Breast epithelium (tissue), 3 donors: ENCODE measurements at regions not wholly inside any gene's neighbourhood (a gene's known extent, or its start where the extent isn't known, plus 50 kb on each side); places are given as distances from the start of the nearest gene placed in this dataset.

Experiments
- POLR2A ChIP-seq: fragments of 450-650 bp; IDR thresholded peaks from one replicate; pipeline ENCODE4 v1.6.1; 2016; ENCODE audit warnings: antibody characterized with exemption, mild to moderate bottlenecking, moderate library complexity
- POLR2AphosphoS5 ChIP-seq, 3 donors: sonication (generic); formaldehyde crosslinking; IDR thresholded peaks; one replicate each; pipeline ENCODE4 v1.6.1; 2017; ENCODE audit warnings: antibody characterized with exemption in 3 of 3

- TF ChIP-seq POLR2AphosphoS5 (IDR thresholded peaks at IDR 0.05) = no peak
- no peak for TF ChIP-seq POLR2A
These were observed 266.1 kb upstream of the MAP3K1 start for GRCh38 chr5:56549096-56549886.
